HG03060 (cell line): ENCODE measurements at regions not wholly inside any gene's neighbourhood (a gene's known extent, or its start where the extent isn't known, plus 50 kb on each side); places are given as distances from the start of the nearest gene placed in this dataset.
"Not testable (repeated sequence)": the region's sequence is repeated elsewhere in the genome, so short reads cannot be mapped to it uniquely, and the experiment has no call there.

Experiments used
- ATAC-seq: cut with Tn5 transposase; IDR thresholded peaks from one replicate; pipeline ENCODE4 v1.9.1; 2021; ENCODE audit warnings: low read depth, moderate number of reproducible peaks; ENCODE audit not compliant: unreplicated experiment

DNA sequence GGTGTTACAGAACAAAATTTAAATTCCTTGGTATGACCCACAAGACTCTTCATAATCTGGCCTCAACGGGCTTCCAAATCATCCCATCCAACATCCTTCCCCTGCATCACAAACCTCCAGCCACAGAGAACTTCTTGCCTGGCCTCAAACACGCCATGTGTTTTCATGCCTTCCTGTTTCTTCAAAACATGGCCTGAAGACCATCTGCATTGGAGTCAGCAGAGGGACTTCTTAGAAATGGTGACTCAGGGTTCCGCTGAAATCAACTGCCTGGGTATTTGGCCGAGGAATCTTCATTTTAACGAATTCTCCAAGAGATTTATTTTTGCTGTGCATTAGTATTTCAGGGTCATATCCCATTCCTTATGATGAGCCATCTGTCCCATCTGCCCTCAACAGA, 138.1 kb upstream of the RAP2B start:
- ATAC-seq: no peak

DNA sequence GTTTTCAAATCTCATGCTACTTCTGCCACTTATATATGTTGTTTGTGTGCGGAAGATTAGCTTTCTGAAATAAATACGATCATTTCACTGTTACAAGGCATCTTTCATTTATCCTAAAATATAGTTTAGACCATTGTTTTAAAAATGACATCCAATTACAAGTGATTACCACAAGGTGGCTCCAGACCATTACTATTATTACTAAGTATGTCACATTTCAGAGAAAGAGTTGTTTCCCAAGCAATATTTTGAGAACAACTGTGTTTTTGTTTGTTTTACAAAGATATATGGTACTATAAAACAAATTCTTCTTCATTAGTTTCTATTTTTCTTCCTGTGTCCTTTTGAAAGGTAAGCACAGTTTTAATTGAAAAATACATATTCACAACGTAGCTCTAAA, 136.0 kb upstream of the RAP2B start:
- ATAC-seq: peak; percentile 65

- no peak for ATAC-seq
Measured at GRCh38 chr3:153028381-153028780, 133.6 kb upstream of the RAP2B start.

DNA sequence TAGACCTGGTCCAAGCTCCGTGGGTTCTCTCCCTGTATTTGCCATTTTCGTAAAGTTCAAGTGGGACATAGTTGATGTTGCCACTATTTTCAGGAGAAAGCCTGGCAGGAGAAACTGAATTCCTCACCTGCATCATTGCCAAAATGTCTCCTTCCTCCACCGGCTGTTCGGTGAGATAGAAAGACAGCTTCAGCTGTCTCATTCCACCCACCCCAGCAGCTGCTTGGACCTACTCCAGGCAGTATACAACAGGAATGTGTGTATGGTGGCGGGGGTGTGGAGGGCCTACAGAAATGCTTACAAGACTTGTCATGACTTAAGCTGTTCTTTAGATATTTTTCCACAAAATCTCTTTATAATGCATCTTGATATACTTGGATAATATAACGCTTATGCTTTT, 132.7 kb upstream of the RAP2B start:
- no peak for ATAC-seq

DNA sequence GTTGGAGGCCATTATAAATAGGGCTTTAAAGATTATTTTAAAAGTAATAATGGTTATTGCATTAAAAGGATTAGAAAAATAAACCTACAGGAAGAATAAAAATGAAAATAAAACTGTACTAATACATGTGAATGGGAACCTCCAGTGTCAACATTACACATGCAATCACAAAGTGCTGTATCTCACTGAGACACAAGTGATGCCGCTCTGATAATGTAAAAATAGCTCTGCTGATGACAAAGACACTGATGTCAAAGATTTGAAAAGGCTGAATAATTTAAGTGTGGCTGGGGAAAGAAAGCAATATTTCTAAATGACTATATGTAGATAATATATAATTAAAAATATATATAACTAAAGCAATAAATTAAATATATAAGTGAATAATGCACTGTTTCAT, 129.1 kb upstream of the RAP2B start:
- no peak for ATAC-seq

GRCh38 chr3:153036846-153037245, 125.2 kb upstream of the RAP2B start:
- no peak for ATAC-seq

- no peak for ATAC-seq
Measured at GRCh38 chr3:153038367-153038766, 123.7 kb upstream of the RAP2B start.

- ATAC-seq: no peak
Measured at GRCh38 chr3:153038779-153039178, 123.2 kb upstream of the RAP2B start.

DNA sequence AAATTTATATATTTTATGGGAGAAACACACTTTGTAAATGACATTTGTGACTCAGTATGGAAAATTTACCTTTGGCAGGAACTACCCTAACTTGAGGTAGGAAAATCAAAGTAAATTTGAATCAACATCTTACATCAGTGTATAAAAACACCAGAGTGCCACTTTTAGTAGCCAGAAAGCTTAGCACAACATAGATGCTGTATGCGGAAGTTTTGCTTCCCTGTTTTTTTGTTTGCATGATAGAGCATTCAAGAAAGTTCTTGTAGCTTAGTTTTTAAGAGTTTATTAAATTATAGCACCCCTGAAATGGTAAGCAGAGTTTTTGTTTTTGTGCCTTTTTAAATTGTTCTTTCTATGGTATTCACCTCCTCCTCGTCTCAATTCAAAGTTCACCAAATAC, 120.8 kb upstream of the RAP2B start:
- no peak for ATAC-seq

GRCh38 chr3:153042088-153042487, 119.9 kb upstream of the RAP2B start:
- no peak for ATAC-seq

GRCh38 chr3:153043729-153044328, 118.2 kb upstream of the RAP2B start:
- ATAC-seq: no peak

- ATAC-seq: no peak
Measured at GRCh38 chr3:153045150-153045549, 116.9 kb upstream of the RAP2B start.

DNA sequence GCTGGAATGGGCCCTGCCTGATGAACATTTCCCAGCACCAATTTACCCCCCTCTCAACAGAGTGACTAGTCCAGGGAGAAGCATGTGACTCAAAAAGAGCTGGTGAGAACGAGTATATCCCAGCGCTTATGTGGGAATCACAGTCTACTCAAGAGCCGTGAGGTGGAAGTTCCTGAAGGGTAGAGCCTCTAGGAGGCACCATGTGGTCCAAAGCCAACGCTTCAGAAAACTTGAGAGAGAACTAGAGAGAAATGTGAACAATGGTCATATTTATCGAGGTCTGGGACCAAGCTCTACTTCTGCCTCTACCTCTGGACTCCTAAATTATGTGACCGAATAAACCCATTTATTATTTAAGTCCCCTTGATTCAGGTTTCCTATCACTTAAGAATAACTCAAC, 111.0 kb upstream of the RAP2B start:
- no peak for ATAC-seq

DNA sequence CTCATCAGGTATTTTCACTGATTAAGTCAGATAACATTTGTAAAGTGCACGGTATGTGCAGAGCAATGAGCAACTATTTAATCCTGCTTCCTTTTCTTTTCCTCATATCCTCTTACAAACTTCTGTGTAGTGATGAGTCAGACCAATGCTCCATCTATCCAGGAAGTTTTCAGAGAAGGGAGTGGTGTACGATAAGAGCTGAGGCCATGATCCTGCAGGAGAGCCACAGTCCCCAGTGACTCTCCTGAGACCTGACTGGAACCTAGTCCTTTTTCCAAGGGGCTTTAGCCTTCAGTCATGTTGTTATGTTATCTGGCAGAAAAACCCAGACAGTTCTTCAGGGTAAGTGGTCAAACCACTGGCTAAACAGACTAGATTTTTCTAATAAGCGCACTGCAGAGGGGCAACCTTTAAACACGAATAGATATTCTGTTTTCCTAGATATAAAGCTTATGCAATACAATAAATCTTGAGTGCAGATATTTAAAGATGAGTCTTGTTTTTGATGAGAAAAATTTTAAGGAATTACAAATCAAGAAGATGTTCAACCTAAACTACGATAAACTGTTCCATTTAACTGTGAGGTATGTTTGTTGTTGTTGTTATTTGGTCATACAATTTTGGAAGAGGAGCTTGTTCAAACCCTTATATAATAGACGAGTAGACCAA, 110.5 kb upstream of the RAP2B start:
- ATAC-seq: no peak

DNA sequence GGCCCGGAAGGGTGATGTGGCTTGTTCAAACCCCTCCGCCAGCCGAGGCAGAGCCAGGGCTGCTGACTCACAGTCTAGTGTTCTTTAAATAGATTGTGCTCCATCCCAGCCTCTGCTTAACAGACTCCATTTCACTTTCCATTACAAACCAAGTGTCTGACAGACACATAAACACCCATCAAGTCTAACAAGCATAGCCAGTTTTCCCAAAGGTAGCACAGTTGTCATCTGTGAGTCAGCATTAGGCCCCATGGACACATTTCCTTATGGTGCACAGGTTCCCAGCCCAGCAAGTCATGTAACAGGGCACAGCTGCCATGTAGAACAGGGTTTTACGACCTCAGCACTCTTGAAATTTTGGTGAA, 109.9 kb upstream of the RAP2B start:
- ATAC-seq: no peak

DNA sequence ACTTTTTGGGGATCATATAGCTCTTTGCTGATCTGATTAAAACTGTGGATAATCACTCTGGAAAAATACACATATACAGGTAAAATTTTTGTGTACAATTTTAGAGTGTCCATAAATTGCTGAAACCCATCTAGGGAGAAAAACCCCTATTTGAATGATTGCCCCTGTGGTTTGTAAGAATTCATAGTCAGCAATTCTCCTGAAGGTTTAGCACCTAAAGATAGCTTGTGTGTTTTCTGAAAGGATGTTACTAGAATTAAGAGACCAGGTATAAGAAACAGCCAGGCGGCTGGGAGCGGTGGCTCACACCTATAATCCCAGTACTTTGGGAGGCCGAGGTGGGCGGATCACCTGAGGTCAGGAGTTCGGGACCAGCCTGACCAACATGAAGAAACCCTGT, 106.8 kb upstream of the RAP2B start:
- ATAC-seq: no peak

- ATAC-seq: no peak
Measured at GRCh38 chr3:153055779-153056178, 106.2 kb upstream of the RAP2B start.

GRCh38 chr3:153058031-153058688, 103.9 kb upstream of the RAP2B start:
- not testable (repeated sequence) for ATAC-seq

- ATAC-seq: no peak
Measured at GRCh38 chr3:153060346-153060745, 101.7 kb upstream of the RAP2B start.

DNA sequence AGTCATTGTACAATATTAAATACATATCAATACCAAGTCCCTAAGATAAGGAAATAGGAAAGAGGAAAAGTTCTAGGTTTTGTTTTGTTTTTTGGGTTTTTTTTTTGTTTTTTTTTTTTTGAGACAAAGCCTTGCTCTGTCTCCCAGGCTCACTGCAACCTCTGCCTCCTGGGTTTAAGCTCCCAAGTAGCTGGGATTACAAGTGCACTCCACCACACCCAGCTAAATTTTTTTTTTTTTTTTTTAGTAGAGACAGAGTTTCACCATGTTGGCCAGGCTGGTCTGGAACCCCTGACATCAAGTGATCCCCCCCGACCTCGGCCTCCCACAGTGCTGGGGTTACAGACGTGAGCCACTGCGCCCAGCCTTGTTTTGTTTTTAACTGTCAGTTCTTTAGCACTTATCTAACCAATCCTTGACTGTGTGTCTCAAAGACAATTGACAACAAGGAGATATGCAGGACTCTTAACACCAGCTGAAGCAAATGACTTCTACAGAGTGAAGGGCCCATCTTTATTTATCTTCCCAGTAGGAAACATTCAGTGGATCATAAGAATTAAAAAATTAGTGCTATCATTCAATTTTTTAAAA, 100.0 kb upstream of the RAP2B start:
- ATAC-seq: no peak

DNA sequence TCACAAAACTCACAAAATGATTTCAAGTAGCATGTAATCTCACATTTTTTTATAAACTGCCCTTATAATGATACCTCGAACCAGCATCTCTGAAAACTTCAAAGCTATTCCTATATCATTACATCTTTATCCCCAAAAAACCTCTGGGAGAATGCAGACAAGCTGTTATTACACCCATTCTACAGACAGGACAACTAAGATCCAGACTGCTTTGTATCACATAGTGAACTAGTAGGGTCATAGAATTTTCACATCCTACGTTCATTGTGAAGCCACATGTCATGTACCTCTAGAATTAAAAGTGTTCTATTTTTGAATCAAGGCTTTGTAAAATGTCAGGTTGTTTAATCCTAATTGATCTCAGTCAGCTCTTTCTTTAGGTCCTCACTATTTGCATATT, 98.7 kb upstream of the RAP2B start:
- ATAC-seq: no peak

DNA sequence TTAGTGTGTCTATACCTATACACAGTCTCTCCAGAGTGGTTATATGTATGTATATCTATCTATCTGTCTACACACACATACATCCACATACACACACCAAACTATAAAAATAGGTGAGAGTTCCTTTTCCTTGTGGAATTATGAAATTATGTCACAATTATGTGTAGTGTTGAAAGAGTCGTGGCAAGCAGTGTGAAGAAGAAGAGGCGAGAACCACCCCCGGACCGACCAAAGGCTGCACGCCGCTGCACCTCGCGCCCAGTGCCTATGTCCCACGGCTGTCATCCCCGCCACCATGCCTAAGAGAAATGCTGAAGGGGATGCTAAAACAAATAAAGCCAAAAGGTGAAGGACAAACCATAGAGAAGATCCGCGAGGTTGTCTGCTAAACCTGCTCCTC, 95.0 kb upstream of the RAP2B start:
- no peak for ATAC-seq
